NCI-H1694 (cell line): ENCODE measurements at regions not wholly inside any gene's neighbourhood (a gene's known extent, or its start where the extent isn't known, plus 50 kb on each side); places are given as distances from the start of the nearest gene placed in this dataset.

Experiments used
- DNase-seq: peaks from one replicate; lab custom pipeline; 2025; lab: John Stamatoyannopoulos, UW

DNA sequence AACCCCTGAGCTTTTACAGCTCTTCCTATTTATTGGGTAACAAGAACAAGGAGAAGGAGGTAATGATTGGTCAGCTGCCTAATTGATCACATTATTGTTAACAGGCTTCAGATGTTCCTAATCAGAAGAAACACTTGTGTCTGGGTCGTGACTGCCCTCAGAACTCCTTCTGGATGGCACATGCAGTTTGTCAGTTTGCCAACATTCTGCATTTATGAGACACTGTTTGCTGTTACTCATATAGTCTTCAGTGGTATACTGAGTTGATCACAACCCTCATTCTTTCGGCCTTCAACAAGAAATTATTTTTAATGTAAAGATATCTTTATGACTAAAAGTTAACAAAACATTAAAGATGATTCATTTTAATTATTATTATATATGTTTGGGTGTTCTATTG lies 95.7 kb upstream of the DOCK10 start:
- DNase-seq: no peak

DNA sequence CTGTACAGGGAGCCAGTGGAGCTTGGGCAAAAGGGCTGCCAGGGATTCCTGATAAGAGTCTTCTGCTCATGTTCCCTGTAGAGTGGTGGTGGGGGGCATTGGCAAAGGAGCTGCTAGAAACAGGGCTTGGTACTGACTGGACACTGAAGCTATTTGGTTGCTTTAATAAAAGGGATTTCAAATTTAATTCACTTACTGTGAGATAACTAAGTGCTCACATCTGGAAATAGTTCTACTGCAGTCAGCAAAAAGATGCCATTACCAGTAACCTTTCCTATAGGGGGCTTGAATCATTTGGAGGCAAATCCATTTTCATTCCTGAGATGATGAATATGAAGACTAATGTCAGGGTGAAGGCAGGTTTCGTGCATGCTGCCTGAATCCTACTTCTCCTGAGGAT lies 94.3 kb upstream of the DOCK10 start:
- DNase-seq: no peak

DNA sequence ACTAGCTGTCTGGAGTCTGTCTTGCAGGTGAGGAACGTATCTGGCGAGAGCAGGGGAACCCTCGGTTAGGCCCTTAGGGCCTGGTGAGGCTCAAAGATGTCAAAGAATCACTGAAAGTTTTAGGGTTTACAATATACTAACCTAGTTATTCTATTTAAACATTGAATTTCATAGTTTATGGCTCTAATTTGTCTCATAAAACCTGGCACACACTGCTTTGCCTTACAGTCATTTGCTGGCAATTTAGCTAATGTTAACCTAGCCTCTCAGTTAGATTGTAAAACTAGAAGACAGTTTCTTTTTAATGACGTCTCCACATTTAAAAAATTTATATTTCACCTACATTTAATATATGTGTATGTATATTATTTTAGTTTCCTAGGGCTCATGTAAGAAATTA lies 89.6 kb upstream of the DOCK10 start:
- DNase-seq: no peak

DNA sequence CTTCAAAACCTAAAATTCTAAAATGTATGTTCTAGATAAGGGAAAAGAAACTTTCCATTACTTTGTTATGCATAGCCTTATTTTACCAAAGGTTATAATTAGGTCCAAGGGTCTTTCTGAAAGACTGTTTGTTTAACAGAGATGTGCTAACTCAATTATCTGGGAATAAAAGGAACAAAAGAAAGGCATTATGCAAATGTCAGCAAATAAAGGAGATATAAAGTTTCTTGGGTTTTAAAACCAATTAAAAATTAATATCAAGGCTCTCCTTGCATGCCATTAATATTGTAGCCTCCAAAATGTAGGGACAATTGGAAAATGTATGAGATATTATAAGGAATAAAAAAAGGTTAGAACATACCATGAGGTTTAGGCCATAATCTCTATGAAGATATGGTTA lies 87.8 kb upstream of the DOCK10 start:
- no peak for DNase-seq

DNA sequence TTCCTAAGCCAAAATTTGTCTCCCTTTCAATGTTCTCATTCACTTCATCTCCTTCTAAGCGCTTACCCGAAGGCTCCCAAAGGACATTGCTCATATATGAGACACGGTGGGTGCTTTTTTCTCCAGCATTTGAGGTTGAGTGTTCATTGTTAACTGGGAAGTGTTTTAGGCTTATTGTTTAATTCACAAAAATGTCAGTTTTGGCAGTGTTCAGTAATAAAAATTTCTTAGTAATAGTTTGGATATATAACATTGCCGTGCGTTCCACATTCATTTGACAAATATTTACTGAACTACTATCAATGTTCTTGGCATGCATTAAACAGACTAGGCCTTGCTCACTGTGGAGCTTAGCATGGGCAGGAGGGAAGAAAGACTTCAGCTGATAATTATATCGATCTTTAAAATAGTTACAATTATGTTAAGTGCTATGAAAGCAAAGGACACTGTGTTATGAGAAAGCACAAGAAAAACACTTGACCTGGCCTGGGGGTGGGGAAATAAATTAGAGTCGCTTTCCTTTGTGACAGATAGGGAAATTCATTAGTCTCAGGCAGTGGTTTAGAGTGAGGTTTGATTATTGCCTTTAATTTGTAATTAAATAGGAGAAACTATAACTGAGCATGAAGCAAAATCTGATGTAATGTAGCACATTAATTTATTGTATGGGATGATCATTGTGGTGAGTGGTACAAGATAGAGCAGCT lies 82.2 kb upstream of the DOCK10 start:
- no peak for DNase-seq

DNA sequence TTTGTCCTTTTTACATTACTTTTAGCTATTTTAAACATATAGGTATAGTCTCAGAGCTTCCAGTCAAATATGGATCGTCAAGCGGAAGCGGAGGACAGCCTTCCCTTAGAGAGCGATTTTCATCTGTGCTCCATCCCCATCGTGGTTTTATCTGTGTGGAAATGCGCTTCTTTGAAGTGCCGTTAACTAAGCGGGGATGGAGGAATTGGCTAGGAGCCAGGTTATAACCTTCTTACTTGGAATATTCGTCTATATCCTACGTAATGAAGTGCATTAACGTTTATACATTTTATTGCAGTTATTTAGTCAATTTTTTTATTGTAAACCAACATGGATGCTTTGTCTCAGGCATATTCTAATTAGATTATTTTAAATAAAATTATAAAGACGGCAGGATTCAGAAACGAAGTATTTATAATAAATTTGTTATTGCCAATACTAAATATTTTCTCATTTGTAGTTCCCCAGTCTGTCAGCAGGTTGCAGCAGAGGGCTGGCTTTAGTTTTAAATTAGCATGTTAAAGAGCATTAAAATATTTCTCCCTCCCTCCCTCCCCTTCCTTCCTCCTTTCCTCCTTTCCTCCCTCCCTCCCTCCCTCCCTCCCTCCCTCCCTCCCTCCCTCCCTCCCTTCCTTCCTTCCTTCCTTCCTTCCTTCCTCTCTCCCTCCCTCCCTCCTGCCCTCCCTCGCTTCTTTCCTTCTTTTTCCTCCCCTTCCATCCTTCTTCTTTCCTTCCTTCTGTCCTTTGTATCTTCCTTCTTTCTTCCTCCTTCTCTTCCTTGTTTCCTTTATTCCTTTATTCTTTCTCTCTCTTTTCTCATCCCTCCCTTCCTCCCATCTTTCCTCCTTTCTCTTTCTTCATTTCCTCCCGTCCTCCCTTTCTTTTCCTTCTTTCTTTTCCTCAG lies 80.6 kb upstream of the DOCK10 start:
- DNase-seq: peak; percentile 36

DNA sequence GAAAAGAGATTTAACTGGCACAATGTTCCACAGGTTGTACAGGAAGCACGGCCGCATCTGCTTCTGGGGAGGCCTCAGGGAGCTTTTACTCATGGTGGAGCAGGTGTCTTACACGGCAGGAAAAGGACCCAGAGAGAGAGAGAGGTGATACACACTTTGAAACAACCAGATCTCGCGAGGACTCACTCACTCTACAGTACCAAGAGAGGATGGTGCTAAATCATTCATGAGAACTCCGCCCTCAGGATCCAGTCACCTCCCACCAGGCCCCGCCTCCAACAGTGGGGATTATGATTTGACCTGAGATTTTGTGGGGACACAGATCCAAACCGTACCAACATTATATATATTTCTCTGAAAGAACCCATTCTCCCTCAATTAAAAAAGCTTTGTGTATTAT lies 79.7 kb upstream of the DOCK10 start:
- no peak for DNase-seq

DNA sequence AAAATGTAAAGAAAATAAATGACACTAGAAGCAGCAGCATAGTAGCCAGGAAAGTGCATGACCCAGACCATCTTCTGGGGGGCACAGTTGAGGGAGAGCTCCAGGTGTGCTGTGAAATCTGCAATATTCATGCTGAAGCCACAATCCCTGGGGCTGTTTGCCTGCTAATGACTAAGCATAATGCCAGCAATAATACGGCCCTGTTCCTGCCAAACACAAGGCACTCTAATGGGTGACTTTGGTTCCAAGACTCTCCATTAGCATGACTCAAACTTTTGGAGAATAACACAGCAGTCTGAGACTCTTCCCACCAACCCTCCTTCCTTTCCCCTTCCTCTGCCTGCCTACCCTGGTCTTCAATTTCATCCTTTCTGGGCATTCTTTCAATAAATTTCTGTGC lies 77.9 kb upstream of the DOCK10 start:
- no peak for DNase-seq

DNA sequence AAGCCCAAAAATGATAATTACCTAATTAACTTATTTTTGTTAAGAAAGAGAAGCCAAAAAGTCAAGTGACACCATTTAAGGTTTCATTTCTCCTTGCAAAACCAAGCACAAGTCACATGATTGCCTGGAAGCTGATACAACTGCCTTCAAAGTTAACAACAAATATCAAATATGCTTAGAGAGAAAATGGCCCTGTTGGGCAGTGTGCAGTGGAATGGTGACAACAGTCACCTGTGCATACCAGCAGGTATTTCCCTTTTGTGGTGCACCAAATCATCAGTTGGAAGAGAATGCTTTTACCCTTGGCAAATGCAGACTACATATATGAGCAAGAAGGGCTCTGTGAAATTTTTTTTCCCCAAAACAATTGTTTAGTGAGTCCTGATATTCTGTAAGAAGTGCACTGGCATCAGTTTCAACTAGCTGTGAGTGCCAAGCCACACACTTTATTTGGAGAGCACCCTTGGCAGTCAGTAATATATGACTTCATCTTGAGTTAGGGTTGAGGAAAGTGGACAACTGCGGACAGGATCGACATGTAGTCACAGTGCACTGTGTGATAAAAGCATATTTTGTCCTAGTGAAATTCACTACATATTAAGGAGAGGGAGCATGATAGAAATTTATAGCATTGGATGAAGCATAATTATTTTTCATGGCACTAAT lies 74.9 kb upstream of the DOCK10 start:
- no peak for DNase-seq

DNA sequence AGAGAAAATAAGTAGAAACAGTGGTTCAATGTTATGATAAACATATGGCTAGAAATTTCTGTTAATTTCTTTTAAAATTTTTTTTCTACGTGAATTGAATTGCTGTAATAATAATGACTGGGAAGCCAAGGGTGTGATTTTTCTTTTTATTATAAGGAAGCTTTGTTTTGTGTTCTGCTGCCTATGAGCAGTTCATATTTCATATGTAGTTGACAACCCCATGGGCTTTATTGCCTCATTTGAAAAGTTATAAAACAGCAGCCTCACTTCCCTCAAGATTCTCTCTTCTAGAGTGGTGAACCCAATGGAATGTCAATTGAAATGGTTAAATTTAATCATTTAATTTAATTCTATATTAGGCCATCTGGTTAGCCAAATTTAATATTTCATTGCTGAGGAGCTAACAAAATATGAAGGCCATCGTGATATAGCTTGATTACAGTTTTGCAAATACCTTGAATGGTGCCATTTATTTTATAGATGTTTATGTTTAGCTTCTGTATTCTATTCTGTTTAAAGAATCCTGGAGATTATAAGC lies 72.6 kb upstream of the DOCK10 start:
- DNase-seq: no peak

DNA sequence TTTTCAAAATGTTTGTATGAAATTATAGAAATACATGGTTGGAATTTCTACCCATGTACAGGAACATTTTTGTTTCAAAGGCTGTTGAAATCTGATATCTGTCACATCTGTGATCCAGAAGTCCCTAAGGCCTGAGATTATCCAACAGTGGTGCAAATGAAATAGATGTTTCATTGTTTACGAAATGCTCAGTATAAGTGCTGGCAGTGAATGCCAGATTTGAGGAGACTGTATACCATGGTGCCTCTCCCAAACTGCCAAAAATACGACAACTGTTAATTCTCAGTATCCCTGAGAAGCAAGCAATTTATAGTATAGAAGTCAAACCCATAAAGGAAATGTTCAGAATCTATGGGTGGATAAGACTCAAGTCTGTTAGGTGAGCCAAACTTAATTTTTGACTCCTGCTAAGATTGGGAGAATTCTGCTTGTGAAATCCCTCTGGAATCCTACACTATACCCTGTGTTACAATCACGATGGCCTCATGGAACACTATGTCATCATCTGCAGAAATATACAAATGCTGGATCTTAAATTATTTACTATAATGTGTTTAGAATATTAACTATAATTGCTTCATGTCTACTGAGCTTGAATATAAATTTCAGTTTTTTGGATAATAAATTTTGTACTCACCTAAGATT lies 71.2 kb upstream of the DOCK10 start:
- DNase-seq: peak; percentile 57

DNA sequence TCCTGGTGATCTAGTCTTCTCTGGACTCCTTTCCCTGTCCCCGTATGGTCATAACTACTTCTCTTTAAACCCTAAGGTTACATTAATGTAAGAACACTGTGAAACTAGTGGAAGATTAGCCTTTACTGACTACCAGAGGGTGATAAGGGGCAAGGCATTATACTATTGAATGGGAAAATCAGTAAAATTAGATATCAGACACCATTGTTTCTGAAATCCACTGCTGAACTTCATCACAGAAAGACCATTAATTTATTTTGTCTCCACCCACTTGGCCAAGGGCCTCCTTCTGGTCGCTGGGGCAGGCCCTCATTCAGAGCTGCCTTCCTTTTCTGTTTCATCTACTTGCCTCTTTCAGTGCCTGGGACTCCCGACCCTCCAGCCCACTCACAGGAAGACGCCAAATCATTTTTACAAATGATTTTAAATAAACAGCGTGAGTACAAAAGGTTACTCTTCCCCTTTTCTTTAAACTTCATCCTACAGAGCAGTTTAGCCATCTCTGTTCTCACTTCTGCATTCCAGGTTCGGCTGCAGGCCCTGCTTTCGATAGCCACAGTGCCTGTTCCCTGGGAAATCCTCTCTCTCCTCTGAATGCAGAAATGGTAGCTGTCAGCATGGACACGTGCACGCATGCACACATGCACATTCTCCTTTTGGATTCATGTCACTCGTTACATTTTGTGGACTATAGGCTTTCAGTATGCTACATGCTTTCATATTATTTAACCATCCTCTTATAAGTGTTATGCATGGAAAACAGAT lies 70.3 kb upstream of the DOCK10 start:
- no peak for DNase-seq

DNA sequence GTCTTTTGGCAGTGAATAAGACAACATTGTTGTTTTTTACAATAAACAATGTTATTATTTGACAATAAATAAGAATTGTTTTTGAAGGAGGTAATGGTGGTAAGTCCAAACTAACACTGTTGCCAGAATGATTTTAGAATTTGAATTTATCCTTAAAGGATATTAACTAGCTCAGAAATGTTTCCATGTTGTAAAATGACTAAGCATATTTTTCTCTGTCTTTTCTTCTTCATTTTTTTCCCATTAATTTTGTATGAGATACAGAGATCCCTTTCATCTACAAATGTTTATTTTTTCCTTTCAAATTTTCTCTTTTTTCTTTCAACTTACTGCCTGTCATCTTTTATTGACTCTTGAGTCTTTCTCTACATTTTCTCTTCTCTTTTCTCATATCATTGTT lies 66.5 kb upstream of the DOCK10 start:
- DNase-seq: no peak

DNA sequence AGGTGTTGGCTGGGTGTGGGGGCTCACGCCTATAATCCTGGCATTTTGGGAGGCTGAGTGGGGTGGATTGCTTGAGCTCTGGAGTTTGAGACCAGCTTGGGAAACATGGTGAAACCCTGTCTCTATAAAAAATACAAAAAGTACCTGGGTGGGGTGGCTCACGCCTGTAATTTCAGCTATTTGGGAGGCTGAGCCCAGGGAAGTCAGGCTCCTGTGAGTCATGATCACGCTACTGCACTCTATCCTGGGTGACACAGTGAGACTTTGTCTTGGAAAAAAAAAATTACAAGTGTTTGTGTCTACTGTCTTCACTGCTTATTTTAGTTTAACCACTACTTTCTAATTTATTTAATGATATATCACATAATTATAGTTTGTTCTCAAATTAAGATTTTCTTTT lies 62.7 kb upstream of the DOCK10 start:
- DNase-seq: no peak

DNA sequence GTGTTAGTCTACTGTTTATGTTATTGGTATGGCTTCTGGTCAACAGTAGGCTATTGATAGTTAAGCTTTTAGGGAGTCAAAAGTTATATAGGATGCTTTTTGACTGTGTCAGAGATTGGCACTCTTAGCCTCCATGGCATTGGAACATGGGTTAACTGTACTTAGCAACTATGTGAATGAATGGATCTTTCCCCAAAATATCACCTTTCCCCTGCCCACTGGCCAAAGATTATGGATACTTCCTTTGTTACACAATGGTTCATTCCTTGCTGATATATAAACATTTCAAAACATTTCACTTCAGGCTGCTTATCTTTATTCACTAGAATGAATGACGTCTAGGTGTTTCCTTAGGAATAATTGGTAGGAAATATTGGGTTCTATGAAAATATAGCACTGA lies 62.1 kb upstream of the DOCK10 start:
- DNase-seq: no peak

DNA sequence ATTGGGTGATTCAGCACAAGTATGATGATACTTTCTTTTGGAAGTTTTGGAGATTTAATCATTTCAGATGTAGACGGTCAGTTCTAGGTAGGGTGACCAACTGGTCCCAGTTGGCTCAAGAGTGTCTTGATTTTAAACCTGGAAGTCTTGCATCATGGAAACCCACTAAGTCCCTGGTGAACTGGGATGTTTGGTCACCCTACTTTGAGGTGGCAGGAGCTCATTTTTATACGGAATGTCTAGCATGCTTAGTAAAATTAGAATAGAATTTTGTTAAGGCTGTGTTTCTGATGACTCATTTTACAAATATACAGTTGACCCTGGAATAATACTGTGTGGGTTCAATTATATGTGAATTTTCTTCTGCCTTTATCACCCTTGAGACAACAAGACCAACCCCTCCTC lies 61.5 kb upstream of the DOCK10 start:
- DNase-seq: no peak

DNA sequence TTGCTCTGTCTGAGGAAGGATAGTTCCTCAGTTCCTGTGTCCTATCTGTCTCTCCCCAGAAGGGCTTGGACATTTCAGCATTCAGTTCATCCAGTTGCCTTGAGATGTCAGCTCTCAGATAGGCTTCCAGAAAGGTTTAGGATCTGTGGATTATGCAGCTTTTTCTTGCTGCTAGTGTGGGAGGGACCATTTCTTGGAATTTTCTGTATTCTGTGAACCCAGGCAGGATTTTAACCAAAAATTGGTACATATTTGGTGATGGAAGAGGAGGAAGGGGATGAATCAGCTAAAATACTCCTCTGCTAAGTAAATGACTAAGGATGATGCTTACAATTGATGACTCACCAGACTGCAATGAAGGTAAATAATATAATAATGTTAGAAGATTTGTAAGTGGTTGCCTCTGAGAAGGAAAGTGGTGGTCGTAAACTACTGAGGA lies 58.6 kb upstream of the DOCK10 start:
- DNase-seq: no peak

DNA sequence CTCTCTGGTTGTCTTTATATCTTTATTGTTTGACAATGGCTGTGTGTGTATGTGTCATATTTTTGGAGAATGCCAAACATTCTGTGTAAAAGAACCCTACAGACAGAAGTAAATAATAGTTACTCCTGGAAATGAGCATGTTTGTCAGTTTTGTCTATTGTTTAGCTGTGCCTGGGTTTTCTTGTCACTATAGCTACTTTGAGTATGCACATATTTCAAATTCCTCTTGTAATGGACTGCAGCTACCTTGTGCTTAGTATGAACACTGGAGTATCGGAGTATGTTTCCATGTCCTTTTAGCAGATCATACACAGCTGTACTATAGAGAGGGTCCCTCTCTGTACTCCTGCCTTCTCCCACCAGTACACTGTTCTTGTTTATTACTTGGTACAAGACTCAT lies 58.0 kb upstream of the DOCK10 start:
- DNase-seq: no peak

DNA sequence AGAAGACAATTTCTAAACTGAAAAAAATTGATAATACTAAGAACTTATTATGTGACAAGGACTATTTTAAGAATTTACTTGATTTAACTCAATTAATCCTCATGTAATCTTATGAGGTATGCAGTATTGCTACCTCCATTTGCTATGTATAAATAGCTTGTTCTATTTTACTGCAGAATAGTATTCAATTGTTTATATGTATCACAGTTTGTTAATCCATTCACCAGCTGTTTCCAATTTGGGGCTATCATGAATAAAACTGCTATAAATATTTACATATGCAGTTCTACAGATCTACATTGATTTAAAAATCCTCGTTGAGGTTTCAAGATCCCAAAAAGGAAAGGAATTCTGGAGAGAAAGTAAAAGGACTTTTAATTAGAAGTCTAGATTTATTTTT lies 54.8 kb upstream of the DOCK10 start:
- DNase-seq: no peak
